ENCODE measurements at regions not wholly inside any gene's neighbourhood (a gene's known extent, or its start where the extent isn't known, plus 50 kb on each side); places are given as distances from the start of the nearest gene placed in this dataset.

GRCh38 chr13:40152922-40153321 lies 497.5 kb downstream of the COG6 start:
- TF ChIP-seq MLX (CRISPR knock-in tag; IDR thresholded peaks at IDR 0.05) (no peak), CTCF (IDR thresholded peaks at IDR 0.05) (no peak), ZNF263 (CRISPR knock-in tag; IDR thresholded peaks at IDR 0.05; ENCODE audit: low read depth) (no peak), ZNF317 (CRISPR knock-in tag; IDR thresholded peaks at IDR 0.05; ENCODE audit: borderline replicate concordance, low read depth) (no peak)
